Right kidney (tissue), 1 donor: ENCODE measurements at regions not wholly inside any gene's neighbourhood (a gene's known extent, or its start where the extent isn't known, plus 50 kb on each side); places are given as distances from the start of the nearest gene placed in this dataset.

Experiments used
- DNase-seq: peaks from one replicate; pipeline ENCODE4 v3.0.0-alpha.2; 2016

DNA sequence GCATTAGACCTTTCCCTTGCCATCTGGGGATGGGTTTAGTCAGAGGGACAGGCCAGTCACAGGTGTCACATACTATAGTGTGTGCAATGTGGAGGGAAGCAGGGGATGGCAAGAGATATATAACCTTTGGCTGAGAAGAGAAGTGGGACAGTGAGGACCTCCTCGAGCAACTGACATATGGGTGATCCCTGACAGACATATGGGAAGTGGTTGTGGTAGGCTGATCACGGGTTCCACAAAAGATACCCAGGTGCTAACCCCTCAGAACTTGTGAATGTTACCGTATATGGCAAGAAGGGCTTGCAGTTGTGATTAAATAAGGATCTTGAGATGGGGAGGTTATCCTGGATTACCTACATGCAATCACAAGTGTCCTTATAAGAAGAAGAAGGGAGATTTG is 188.1 kb upstream of the MPHOSPH6 start:
- DNase-seq: no peak

DNA sequence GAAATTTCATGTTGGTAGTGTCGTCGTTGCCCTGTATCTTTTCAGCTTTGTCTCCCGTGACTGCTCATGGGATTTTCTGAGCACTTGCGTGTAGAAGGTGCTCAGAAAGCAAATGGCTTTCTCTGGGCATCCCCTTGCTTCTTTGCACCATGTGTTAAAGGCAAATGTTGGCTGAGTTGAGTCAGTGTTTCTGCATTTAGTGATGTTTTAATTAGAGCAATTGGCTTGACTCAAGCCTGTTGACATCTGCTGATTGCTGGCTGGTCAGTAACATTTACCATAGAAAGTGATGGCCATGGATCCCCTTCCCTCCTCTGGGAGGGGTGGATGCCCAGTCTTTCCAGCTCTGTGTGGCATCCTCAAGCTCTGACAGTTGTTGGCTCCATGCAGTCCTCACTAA is 187.2 kb upstream of the MPHOSPH6 start:
- no peak for DNase-seq

DNA sequence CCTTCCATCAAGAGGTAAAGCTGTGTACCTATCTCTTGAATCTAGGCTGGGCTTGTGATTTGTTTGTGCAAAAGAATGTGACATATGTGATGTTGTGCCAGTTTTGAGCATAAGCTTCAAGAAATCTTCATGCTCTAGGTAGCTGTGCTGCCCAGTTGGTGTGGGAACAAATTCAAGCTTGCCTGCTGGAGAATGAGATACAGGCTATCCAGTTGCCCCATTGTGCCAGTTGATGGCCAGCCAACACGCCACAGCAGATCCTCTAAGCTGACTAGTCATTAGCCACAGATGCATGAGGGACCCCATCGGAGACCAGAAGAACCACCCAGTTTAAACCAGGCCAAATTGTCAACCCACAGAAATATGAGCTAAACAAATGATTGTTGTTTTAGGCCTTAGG is 180.5 kb upstream of the MPHOSPH6 start:
- DNase-seq: no peak

DNA sequence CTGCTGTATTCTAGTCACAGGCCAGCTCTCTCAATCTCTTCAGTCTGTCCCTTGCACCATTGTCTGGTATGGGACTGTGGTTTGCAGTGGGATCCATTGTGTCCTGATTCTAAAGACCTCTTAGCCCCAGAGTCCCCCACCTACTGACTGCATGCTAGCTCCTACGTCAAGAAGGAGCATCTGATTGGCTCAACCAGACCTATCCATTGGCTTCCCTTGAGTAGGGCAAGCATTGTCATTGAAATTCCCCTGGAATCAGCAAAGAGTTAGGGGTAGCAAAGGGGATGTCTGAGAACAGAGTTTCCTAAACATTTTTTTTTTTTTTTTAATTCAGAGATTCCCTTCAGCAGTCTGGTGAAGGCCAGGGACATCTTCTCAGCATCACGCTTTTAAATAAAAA is 175.3 kb upstream of the MPHOSPH6 start:
- no peak for DNase-seq

DNA sequence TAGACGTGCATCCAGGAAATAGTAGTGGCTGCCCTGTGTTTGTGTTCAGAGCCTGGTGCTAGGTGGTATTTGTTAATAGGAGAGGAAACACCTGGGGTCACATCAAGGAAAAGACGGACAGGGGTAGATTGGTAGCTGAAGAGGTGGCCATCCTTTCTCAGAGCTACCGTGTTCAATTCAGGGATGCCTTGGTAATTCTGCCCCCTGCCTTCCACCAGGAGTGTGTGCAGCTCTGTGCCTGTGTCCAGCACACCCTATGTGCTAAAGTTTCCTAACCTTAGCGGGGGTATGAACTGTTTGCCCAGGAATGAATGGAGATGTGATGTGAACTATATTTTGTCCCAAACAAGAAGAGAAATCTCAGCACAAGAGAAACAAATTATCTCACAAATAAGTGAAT is 174.1 kb upstream of the MPHOSPH6 start:
- no peak for DNase-seq

DNA sequence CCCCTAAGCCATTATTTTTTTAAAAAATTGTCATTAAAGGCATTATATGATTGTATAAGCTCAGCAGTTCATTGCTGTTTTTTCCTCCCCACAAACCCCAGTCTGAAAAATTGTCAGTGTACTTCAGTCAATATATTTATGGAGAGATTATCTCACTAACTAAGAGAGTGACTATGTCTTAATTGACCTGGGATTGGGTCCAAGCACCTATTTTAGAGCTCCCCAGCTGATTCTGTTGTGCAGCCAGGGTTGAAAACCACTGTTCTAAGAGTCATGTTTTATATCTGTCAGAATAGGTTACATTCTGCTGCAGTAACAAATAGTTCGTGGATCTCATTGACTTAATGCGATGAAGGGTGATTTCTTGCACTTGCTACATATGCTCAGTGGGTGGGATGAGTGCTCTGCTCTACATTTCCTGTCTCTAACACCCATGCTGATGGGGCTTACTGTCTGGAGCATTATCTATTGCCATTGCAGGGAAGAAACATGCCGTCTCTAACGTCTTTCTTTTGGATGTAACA is 171.2 kb upstream of the MPHOSPH6 start:
- no peak for DNase-seq

DNA sequence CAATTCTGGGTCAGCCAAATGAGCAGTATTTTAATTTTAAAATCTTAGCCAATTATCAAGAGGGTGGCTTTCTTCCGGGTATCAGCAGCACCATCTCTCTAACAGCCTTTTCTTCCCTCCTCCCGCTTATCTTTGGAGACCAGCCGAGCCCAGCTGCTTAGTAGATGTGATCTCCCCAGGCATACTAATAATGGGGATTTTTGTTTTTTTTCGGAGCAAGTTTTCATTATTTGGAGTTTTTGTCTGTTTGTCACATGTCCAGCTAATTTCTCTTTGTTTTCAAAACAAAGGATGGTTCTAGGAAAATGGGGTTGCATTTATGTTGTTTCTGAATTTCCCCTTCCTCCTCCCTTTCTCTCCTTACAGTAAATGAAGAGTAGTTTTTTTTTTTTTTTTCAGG is 170.5 kb upstream of the MPHOSPH6 start:
- no peak for DNase-seq

DNA sequence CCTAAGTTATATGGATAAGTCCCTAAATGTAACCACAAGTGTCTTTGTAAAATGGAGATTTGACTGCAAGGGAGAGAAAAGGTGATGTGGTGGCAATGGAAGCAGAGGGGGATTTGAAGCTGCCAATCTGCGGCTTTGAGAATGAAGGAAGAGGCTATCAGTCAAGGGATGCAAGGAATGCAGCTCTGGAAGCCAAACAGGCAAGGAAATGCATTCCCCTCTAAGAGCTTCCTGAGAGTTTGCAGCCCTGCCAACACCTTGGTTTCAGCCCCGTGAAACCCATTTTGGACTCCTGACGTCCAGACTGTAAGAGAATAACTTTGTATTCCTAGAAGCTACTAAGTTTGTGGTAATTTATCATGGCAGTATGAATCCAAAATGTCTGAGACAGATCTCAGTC is 167.3 kb upstream of the MPHOSPH6 start:
- DNase-seq: no peak

DNA sequence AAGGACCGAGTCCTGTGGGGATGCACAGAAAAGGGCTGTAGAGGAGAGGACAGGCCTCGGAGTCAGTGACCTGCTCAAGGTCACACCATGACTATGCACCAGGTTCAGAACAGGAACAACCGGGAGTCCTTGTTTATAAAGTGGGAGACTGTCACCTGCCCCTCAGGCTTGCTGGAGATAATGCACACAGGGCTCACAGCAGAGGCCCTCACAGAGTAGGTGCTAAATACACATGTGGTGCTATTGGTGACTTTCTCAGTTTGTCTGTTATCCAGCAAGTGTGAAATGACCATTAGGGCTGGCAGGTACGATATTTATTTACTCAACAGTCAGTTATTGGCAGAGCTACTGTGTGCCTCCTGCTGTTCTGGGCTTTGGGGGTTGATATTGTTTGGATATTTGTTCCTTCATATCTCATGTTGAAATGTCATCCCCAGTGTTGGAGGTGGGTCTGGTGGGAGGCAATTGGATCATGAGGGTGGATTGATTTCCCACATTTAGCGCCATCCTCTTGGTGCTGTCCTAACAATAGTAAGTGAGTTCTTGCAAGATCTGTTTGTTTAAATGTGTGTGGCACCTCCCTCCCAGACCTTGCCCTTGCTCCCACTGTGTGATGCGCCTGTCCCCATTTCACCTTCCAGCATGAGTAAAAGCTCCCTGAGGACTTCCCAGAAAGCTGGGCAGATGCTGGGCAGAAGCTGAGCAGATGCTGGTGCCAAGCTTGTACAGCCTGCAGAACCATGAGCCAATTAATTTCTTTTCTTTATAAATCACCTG is 162.1 kb upstream of the MPHOSPH6 start:
- no peak for DNase-seq

DNA sequence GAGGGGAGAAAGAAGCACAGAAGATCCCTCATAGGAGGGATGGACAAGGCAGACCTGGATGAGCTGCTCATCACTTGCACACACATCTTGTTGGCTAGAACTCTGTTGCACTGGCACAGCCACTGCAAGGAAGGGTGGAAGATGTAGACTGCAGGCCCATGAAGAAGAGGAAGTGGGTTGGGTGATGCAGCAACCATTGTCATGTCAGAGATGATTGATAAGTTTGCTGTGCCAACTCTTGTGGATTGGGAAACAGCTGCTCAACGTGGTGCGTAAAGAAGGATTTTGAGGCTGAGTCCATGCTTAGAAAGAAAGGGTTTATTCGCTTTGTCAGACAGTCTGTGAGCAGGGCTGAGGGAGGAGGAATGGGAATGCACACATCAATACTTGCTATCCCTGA is 161.4 kb upstream of the MPHOSPH6 start:
- no peak for DNase-seq

DNA sequence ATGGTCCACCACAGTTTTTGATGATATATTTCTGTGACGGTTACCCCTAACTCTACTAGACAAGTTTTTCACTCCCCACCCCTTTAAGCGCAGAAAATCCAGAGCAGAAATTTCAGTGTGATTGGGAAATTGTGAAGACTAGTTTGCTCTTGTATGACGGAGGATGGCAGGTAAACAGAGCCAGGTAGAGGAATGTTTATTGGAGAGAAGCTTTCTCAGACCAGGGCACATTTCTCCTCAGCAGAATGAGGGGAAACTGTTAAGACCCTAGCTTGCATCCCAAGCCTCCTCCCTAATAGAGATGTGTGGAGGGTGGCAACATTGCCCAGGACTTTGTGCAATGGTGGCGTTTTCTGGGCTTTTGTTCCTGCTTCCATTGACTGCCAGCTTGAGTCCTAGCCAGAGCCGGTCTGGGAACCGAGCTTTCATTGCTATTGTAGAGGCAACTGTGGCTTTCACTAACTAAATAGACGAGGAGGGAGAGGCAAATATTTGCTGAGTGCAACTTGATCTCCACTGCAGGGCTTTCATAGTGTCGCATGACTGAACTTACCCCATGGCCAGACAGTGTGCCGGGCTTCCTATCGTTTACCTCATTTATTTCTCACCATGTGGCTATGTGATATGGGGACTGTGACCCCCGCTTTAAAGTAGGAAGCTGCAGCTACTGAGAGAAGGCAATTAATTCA is 159.6 kb upstream of the MPHOSPH6 start:
- peak; percentile 31 for DNase-seq

DNA sequence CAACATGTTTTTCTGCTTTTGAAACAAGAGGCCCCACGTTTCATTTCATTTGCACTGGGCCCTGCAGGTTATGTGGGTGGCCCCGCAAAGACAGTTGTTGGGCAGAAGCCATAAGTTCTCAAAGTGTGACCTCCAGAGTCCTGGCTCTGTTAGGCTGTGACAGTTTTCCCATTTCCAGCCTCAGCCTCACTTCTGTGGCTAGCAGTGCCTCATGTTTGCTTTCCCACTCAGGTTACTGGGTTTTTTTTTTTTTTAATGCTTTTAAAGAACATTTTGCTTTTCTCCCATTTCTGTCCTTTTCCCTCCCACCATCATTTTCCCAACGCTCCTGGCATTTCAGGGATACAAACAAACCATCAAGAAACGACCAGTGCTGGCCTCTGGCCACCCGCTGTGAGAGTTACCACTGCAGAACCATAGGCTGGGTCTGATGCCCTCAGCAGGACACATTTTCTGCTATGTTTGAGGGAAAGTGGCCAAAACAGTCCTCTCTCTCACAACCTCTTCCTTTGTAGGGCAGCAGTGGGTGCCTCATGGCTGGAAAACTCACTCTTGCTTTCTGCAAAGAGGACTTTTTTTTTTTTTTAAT is 159.0 kb upstream of the MPHOSPH6 start:
- peak; percentile 31 for DNase-seq

DNA sequence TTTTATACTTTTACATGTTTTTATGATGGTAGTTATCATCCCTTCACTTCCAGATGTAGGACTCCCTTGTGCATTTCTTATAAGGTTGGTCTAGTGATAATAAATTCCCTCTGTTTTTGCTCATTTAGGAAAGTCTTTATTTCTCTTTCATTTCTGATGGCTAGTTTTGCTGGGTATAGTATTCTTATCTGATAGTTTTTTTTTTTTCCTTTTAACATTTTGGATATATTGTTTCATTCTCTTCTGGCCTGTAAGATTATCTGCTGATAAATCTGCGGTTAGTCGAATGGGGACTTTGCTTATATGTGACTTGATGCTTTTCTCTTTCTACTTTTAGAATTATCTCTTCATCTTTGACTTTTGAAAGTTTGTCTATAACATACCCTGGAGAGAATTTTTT is 153.1 kb upstream of the MPHOSPH6 start:
- no peak for DNase-seq

DNA sequence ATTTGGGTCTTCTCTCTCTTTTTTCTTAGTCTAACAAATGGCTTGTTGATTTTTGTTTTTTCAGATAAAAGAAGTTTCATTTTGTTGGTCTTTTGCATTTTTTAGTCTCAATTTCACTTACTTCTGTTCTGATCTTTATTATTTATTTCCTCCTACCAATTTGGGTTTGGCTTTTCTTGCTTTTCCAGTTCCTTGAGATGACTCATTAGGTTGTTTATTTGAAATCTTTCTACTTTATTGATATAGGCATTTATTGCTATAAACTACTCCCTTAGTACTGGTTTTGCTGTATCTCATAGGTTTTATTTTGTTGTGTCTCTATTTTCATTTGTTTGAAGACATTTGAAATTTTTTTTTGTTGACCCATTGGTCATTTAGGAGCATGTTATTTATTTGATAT is 152.2 kb upstream of the MPHOSPH6 start:
- DNase-seq: no peak

DNA sequence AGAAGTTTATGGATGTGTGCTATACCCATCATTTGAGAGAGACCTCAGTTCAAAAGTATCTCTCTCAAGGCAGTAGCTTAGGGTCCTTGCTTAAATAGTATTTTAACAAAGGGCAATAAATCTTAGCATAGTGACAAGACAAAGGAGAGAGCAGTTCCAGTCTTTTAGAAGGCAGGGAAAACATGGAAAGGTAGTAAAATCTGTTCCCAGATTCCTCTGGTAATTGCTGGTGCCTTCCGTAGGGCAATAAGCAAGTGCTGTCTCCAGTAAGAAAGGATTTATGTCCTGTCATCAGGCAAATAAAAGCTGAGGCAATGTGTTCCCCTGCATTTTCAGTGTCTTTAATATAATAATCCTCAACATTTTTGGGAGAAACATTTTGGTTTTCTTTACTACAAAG is 149.0 kb upstream of the MPHOSPH6 start:
- DNase-seq: no peak

DNA sequence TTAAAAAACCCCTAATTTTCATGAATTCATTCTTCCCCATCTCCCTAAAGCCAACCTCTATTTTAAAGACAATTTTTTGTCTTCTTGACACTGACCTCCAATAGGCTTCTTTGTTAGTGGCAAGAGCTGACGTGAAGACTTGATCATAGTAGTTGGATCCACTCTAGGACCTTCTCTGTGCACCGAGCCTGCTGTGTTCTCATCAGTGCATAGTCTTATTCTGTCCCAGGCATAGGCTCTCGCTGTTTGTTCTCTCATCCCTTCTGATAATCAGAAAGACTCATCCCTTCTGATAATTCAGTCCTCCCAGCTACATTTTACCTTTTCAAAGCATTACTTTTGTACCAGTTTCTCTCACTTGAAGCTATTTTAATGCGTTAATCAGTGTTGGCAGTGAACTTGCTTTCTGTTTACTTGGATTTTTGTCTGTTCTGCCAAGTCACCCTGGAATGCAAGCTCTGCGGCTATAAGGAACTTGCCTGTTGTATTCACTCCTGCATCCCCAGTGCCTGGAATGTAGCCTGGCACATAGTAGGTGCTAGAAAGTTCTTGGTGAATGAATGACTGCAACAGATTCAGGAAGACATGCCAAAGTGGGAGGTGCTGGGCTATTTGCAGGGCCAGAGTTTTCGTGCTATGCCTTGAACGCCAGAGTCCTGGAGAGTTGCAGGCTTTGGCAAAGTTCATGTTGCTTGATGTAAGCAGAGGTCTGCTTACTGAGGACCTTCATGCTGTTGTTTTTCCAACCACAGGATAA is 147.6 kb upstream of the MPHOSPH6 start:
- DNase-seq: no peak

DNA sequence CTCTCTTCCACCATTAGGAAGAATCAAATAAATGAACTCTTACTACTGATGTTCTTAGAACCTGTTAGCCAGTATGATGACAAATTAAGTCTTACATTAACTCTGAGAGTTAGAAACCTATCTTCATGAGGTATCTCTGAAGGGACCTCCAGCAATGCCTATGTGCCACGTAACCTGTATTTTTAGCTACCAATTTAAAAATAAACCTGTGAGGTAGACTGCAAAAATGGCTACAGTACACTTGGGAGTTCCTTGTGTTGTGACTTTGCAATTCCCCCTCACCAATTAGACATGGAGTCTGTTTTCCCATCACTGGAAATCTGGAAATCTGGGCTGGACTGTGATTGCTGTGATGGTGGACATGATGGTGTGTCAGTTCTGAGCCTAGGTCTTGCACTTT is 143.7 kb upstream of the MPHOSPH6 start:
- DNase-seq: no peak

DNA sequence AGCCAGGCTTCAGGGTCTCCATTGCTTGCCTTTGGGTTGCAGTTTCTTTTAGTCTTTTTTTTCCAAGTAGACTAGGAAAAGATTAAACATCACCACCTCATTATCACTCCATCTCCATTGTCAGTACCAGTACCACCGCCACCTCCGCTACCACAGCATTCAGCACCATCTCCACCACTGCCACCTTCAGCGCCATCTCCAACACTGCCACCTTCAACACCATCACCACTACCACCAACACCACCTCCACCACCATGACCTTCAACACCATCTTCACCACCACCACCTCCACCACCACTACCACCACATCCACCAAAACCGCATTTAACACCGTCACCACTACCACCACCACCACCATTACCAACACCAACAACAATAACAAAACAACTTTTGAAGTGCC is 141.5 kb upstream of the MPHOSPH6 start:
- DNase-seq: no peak

DNA sequence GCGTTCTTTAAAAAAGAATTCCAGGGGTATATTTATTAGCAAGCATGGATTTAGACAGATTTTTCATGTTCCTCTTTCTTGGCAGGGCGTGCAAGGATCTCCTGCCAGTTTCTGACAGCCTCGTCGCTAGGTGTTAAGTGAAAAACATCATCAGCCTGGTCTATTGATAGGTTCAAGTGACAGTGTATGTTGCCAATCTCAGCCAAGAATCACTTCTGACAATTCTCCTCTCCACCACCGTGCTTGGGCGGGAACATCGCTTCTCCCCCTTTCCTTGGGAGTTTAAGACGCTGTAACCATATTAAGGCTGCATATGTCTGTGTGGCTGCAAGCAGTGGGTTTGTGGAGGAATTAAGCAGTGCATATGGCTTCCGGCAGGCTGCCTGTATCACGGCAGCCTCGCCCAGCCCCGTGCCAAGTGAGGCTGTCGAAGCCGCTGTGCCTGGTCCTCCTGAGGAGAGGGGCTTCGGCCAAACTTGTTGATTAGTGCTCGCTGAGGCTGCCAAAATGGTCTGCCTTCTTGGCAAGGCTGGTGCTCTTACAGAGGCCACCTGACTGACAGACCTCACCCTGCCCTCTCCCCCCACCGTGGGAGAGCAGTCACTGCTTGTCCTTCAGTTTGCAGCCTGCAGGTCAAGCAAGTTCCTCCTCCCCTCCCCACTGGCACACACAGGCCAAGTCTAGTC is 132.2 kb upstream of the MPHOSPH6 start:
- DNase-seq: no peak

DNA sequence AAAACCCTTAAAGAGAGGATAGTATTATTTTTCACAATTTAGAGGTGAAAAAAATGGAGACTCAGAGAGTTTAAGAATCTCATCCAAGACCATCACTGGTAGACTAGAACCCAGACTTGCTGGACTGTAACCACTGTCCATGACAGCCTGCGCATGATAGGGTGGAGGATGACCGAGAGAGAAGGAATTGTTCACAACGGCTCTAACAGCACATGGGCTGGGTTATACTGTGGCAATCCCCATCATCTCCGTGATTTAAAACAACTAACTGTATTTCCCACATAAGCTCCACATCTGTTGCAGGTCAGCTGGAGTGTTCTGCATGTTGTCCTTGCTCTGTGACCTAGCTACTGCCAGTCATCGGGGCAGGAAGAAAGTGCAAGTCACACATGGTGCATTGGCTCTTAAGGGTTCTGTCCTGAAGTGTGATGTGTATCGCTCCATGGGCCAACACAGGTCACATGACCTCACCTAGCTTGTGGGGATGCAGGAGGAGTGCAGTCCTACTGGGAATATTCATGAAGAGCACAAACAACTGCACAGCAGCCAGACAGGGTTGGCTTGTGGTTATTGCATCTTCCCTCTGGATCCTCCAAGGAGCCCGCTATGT is 131.2 kb upstream of the MPHOSPH6 start:
- DNase-seq: no peak

DNA sequence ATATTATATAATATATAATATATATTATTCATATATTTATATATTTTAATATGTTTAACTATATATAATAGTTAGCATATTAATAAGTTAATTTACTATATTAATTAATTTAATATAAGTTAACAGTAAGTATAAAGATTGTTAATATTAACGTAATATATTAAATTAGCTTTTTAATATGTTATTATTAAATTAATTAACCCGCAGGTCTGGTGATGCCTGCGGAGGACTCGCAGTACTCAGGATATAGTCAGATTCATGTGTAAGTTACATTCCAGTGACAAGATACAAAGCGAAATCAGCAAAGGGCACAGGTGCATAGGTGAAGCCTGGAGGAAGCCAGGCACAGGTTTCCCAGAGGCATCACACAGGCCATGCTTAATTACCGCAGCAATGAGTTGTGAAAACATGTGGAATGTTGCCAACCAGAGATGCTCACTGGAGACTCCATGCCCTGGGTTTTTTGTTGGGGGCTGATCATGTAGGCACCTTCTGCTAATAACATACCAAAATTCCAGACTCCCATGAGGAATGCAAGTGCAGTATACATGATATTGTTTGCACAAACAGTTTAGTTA is 130.4 kb upstream of the MPHOSPH6 start:
- no peak for DNase-seq
